ENCODE measurements at regions not wholly inside any gene's neighbourhood (a gene's known extent, or its start where the extent isn't known, plus 50 kb on each side); places are given as distances from the start of the nearest gene placed in this dataset.

DNA sequence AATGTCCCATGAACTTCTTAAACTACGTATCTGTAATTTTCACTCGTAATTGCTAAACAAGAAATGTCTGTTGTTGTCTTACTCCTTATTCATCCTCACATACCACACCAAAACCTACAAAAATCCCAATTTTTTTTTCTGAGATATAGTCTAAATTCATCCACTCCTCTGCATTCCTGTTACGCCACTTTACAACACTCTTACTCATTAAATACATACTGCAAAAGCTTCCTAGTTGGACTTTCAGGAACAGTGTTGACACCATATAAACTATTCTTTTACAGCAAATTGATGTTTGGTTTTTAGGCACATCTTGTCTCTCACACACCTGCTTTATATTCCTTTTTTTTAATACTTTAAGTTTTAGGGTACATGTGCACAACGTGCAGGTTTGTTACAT lies 934.9 kb upstream of the CADM2 start:
- no peak overlapping the region for H3K4me3 ChIP-seq (ENCODE audit: low read length)
- no peaks in the 10 kb centered on the region for H3K36me3 ChIP-seq (ENCODE audit: control insufficient read depth, insufficient read depth, low read length)
- H3K4ac ChIP-seq (ENCODE audit: low read depth, low read length) = no peak overlapping the region
- no peak overlapping the region for H3K9ac ChIP-seq (ENCODE audit: low read length)
- H3K79me2 ChIP-seq (ENCODE audit: control insufficient read depth, insufficient read depth, low read length) = no peaks in the 10 kb centered on the region
- H3K18ac ChIP-seq (ENCODE audit: low read length) = no peak overlapping the region
- no peak overlapping the region for H3K4me2 ChIP-seq (ENCODE audit: low read length)
- H3K27ac ChIP-seq (ENCODE audit: low read depth, low read length) = no peak overlapping the region
- no peaks in the 10 kb centered on the region for H3K27me3 ChIP-seq (ENCODE audit: insufficient read depth, low read length, poor library complexity)
- H4K5ac ChIP-seq (ENCODE audit: low read length) = no peak overlapping the region
- DNase-seq = no peak
- no peaks in the 10 kb centered on the region for H3K79me1 ChIP-seq (ENCODE audit: low read length)
- no peak overlapping the region for H2AK5ac ChIP-seq (ENCODE audit: low read length)
- H2BK120ac ChIP-seq (ENCODE audit: low read depth, low read length) = no peak overlapping the region
- no peak overlapping the region for H3K23ac ChIP-seq (ENCODE audit: low read length)
- no peak overlapping the region for H4K8ac ChIP-seq (ENCODE audit: low read depth, low read length)
- no peaks in the 10 kb centered on the region for H3K4me1 ChIP-seq (ENCODE audit: control insufficient read depth, low read depth, low read length)
- no peak overlapping the region for H2BK15ac ChIP-seq (replicated peaks; ENCODE audit: low read depth)
- no peak overlapping the region for H2BK5ac ChIP-seq (ENCODE audit: low read length)
- H3K56ac ChIP-seq (ENCODE audit: low read length) = no peak overlapping the region
- WGBS (ENCODE audit: extremely low coverage, insufficient coverage, low lambda C conversion rate) = 100% methylated on average over 3 of the region's 4 CpGs

DNA sequence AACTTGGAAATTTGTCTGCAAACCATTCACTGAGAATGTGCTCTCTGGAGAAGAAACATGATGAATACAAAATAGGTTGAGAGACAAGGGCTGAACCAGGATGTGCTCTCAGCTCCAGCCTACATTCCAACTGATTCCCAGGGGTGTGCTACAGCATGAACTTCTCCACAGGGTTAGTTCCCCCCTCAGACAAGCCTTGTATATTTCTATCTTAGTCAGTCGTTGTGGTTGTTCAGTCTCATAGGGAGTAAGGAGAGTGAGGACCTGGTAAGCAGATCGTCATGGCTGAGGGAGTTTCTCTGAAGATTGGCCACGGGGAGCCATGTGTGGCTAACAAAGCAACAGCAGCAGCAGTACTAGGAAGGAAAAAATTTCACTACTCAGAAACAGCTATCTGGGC lies 919.7 kb upstream of the CADM2 start:
- Histone ChIP-seq H3K79me2 (ENCODE audit: control insufficient read depth, insufficient read depth, low read length) (no peaks in the 10 kb centered on the region), H3K4me1 (ENCODE audit: control insufficient read depth, low read depth, low read length) (no peaks in the 10 kb centered on the region), H3K9ac (ENCODE audit: low read length) (no peak overlapping the region), H3K4me2 (ENCODE audit: low read length) (no peak overlapping the region), H2AK5ac (ENCODE audit: low read length) (no peak overlapping the region), H3K56ac (ENCODE audit: low read length) (no peak overlapping the region), H3K27me3 (ENCODE audit: insufficient read depth, low read length, poor library complexity) (no peaks in the 10 kb centered on the region), H3K79me1 (ENCODE audit: low read length) (no peaks in the 10 kb centered on the region), H2BK5ac (ENCODE audit: low read length) (no peak overlapping the region), H2BK120ac (ENCODE audit: low read depth, low read length) (no peak overlapping the region), H4K5ac (ENCODE audit: low read length) (no peak overlapping the region), H3K18ac (ENCODE audit: low read length) (no peak overlapping the region), H3K4me3 (ENCODE audit: low read length) (no peak overlapping the region), H3K27ac (ENCODE audit: low read depth, low read length) (no peak overlapping the region), H2BK15ac (replicated peaks; ENCODE audit: low read depth) (no peak overlapping the region), H4K8ac (ENCODE audit: low read depth, low read length) (no peak overlapping the region), H3K4ac (ENCODE audit: low read depth, low read length) (no peak overlapping the region), H3K36me3 (ENCODE audit: control insufficient read depth, insufficient read depth, low read length) (no peaks in the 10 kb centered on the region), H3K23ac (ENCODE audit: low read length) (no peak overlapping the region)
- no peak for DNase-seq
- WGBS (ENCODE audit: extremely low coverage, insufficient coverage, low lambda C conversion rate) = no CpG with 5 or more reads among the region's 3 CpGs

DNA sequence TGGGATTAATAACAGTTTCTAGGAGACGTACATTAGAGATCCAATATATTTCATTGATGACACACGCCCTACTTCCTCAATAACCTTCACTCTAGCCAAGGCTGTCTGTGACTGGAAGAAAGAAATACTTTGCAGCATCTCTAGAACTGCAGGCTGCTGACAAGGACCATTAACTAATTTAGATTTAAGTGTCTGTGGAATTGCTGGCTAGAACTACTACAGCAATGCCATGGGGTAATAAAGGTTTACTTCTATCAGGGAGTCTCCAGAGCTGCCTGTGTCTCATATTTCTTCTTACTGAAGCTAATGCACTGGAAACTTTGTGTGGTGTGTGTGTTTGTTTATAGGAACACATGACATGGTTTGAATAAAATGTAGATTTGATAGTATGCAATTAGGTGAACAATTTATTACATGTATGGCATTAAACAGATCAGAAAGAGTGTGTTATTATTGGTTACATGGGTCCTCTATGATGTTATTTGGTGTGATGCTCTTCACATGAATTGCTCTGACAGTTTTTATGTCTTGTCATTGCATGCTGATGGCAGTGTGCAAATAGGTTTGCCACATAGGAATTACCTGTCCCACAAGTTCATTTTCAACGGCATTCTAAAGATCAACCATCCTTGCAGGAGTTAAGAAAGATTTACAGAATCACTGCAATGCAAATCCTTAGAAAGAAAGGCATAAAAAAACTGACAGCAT lies 916.2 kb upstream of the CADM2 start:
- Histone ChIP-seq H3K18ac (ENCODE audit: low read length) (no peak overlapping the region), H3K4me2 (ENCODE audit: low read length) (no peak overlapping the region), H3K79me1 (ENCODE audit: low read length) (no peaks in the 10 kb centered on the region), H2BK120ac (ENCODE audit: low read depth, low read length) (no peak overlapping the region), H3K9ac (ENCODE audit: low read length) (no peak overlapping the region), H3K27me3 (ENCODE audit: insufficient read depth, low read length, poor library complexity) (no peaks in the 10 kb centered on the region), H3K4me1 (ENCODE audit: control insufficient read depth, low read depth, low read length) (no peaks in the 10 kb centered on the region), H4K8ac (ENCODE audit: low read depth, low read length) (no peak overlapping the region), H2BK15ac (replicated peaks; ENCODE audit: low read depth) (no peak overlapping the region), H3K79me2 (ENCODE audit: control insufficient read depth, insufficient read depth, low read length) (no peaks in the 10 kb centered on the region), H4K5ac (ENCODE audit: low read length) (no peak overlapping the region), H3K56ac (ENCODE audit: low read length) (no peak overlapping the region), H3K4me3 (ENCODE audit: low read length) (no peak overlapping the region), H3K27ac (ENCODE audit: low read depth, low read length) (no peak overlapping the region), H3K4ac (ENCODE audit: low read depth, low read length) (no peak overlapping the region), H3K23ac (ENCODE audit: low read length) (no peak overlapping the region), H3K36me3 (ENCODE audit: control insufficient read depth, insufficient read depth, low read length) (no peaks in the 10 kb centered on the region), H2BK5ac (ENCODE audit: low read length) (no peak overlapping the region), H2AK5ac (ENCODE audit: low read length) (no peak overlapping the region)
- WGBS (ENCODE audit: extremely low coverage, insufficient coverage, low lambda C conversion rate) = no CpG with 5 or more reads among the region's 3 CpGs
- no peak for DNase-seq

DNA sequence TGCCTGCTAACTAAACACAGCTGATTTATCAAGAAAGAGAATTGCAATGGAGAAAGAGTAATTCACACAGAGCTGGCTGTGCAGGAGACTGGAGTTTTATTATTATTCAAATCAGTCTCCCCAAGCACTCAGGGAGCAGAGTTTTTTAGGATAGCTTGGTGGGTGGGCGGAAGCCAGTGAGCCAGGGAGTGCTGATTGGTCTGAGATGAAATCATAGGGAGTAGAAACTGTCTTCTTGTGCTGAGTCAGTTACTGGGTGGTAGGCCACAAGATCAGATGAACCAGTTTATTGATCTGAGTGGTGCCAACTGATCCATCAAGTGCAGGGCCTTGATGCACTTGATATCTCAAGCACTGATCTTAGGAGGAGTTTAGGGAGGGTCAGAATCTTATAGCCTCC lies 891.9 kb upstream of the CADM2 start:
- H3K79me2 ChIP-seq (ENCODE audit: control insufficient read depth, insufficient read depth, low read length) = no peaks in the 10 kb centered on the region
- H3K56ac ChIP-seq (ENCODE audit: low read length) = no peak overlapping the region
- H4K5ac ChIP-seq (ENCODE audit: low read length) = no peak overlapping the region
- H3K27me3 ChIP-seq (ENCODE audit: insufficient read depth, low read length, poor library complexity) = no peaks in the 10 kb centered on the region
- H2BK120ac ChIP-seq (ENCODE audit: low read depth, low read length) = no peak overlapping the region
- H4K8ac ChIP-seq (ENCODE audit: low read depth, low read length) = no peak overlapping the region
- H3K9ac ChIP-seq (ENCODE audit: low read length) = no peak overlapping the region
- no peak overlapping the region for H2BK5ac ChIP-seq (ENCODE audit: low read length)
- no CpG with 5 or more reads among the region's 1 CpG for whole genome bisulfite sequencing (ENCODE audit: extremely low coverage, insufficient coverage, low lambda C conversion rate)
- DNase-seq = no peak
- H2BK15ac ChIP-seq (replicated peaks; ENCODE audit: low read depth) = no peak overlapping the region
- H3K36me3 ChIP-seq (ENCODE audit: control insufficient read depth, insufficient read depth, low read length) = no peaks in the 10 kb centered on the region
- H3K27ac ChIP-seq (ENCODE audit: low read depth, low read length) = no peak overlapping the region
- no peak overlapping the region for H3K23ac ChIP-seq (ENCODE audit: low read length)
- H3K4me1 ChIP-seq (ENCODE audit: control insufficient read depth, low read depth, low read length) = no peaks in the 10 kb centered on the region
- H3K4me3 ChIP-seq (ENCODE audit: low read length) = no peak overlapping the region
- no peak overlapping the region for H3K4ac ChIP-seq (ENCODE audit: low read depth, low read length)
- no peak overlapping the region for H3K18ac ChIP-seq (ENCODE audit: low read length)
- H3K79me1 ChIP-seq (ENCODE audit: low read length) = no peaks in the 10 kb centered on the region
- no peak overlapping the region for H2AK5ac ChIP-seq (ENCODE audit: low read length)
- H3K4me2 ChIP-seq (ENCODE audit: low read length) = no peak overlapping the region

DNA sequence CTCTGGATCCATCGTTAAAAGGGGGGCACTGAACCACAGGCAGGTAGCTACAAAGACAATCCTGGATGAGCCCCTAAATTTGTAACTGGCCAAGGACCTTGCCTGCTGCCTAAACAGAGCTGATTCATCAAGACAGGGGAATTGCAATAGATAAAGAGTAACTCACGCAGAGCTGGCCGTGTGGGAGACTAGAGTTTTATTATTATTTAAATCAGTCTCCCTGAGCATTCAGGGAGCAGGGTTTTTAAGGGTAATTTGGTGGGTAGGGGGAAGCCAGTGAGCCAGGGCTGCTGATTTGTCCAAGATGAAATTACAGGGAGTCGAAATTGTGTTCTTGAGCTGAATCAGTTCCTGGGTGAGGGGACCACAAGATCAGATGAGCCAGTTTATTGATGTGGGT lies 885.1 kb upstream of the CADM2 start:
- Histone ChIP-seq H4K8ac (ENCODE audit: low read depth, low read length) (no peak overlapping the region), H3K36me3 (ENCODE audit: control insufficient read depth, insufficient read depth, low read length) (no peaks in the 10 kb centered on the region), H3K4me3 (ENCODE audit: low read length) (no peak overlapping the region), H3K79me2 (ENCODE audit: control insufficient read depth, insufficient read depth, low read length) (no peaks in the 10 kb centered on the region), H2BK15ac (replicated peaks; ENCODE audit: low read depth) (no peak overlapping the region), H3K18ac (ENCODE audit: low read length) (no peak overlapping the region), H3K56ac (ENCODE audit: low read length) (no peak overlapping the region), H3K27ac (ENCODE audit: low read depth, low read length) (no peak overlapping the region), H3K4me2 (ENCODE audit: low read length) (no peak overlapping the region), H3K4ac (ENCODE audit: low read depth, low read length) (no peak overlapping the region), H2AK5ac (ENCODE audit: low read length) (no peak overlapping the region), H4K5ac (ENCODE audit: low read length) (no peak overlapping the region), H3K4me1 (ENCODE audit: control insufficient read depth, low read depth, low read length) (no peaks in the 10 kb centered on the region), H2BK120ac (ENCODE audit: low read depth, low read length) (no peak overlapping the region), H2BK5ac (ENCODE audit: low read length) (no peak overlapping the region), H3K23ac (ENCODE audit: low read length) (no peak overlapping the region), H3K79me1 (ENCODE audit: low read length) (no peaks in the 10 kb centered on the region), H3K27me3 (ENCODE audit: insufficient read depth, low read length, poor library complexity) (no peaks in the 10 kb centered on the region), H3K9ac (ENCODE audit: low read length) (no peak overlapping the region)
- DNase-seq = no peak
- no CpG with 5 or more reads among the region's 4 CpGs for WGBS (ENCODE audit: extremely low coverage, insufficient coverage, low lambda C conversion rate)

DNA sequence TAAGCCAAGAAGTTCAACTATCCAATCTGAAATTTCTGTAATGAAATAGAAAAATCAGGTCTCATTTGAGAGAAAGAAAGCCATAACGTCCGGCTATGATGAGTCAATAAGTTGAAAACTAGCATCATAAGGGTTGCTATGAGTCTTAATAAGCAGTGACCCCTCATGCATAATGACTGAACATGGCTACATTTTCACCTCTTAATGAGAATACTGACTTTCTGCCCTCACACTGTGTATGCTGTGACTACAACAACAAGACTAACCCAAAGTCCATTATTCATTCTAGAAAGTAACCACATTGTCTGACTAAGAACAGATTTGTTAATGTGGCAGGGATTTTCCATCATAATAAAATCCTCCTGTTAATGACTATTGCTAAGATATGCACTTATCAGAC lies 884.0 kb upstream of the CADM2 start:
- H3K9ac ChIP-seq (ENCODE audit: low read length) = no peak overlapping the region

More for the DNA sequence above, 884.0 kb upstream of the CADM2 start:
- no peak overlapping the region for H2BK5ac ChIP-seq (ENCODE audit: low read length)
- H4K5ac ChIP-seq (ENCODE audit: low read length) = no peak overlapping the region
- no peak overlapping the region for H3K27ac ChIP-seq (ENCODE audit: low read depth, low read length)
- H3K4me3 ChIP-seq (ENCODE audit: low read length) = no peak overlapping the region
- H3K36me3 ChIP-seq (ENCODE audit: control insufficient read depth, insufficient read depth, low read length) = no peaks in the 10 kb centered on the region
- no peak overlapping the region for H3K4me2 ChIP-seq (ENCODE audit: low read length)
- no peak overlapping the region for H2AK5ac ChIP-seq (ENCODE audit: low read length)
- no peak overlapping the region for H2BK15ac ChIP-seq (replicated peaks; ENCODE audit: low read depth)
- no peaks in the 10 kb centered on the region for H3K79me1 ChIP-seq (ENCODE audit: low read length)
- no CpG with 5 or more reads among the region's 2 CpGs for WGBS (ENCODE audit: extremely low coverage, insufficient coverage, low lambda C conversion rate)
- H3K79me2 ChIP-seq (ENCODE audit: control insufficient read depth, insufficient read depth, low read length) = no peaks in the 10 kb centered on the region
- H3K27me3 ChIP-seq (ENCODE audit: insufficient read depth, low read length, poor library complexity) = no peaks in the 10 kb centered on the region
- no peak overlapping the region for H3K56ac ChIP-seq (ENCODE audit: low read length)
- H2BK120ac ChIP-seq (ENCODE audit: low read depth, low read length) = no peak overlapping the region
- no peak overlapping the region for H3K18ac ChIP-seq (ENCODE audit: low read length)
- no peak for DNase-seq
- no peak overlapping the region for H3K23ac ChIP-seq (ENCODE audit: low read length)
- no peak overlapping the region for H3K4ac ChIP-seq (ENCODE audit: low read depth, low read length)
- H4K8ac ChIP-seq (ENCODE audit: low read depth, low read length) = no peak overlapping the region
- no peaks in the 10 kb centered on the region for H3K4me1 ChIP-seq (ENCODE audit: control insufficient read depth, low read depth, low read length)

All from mesendoderm (in vitro differentiated cells).